GM19395 (cell line): ENCODE measurements at regions not wholly inside any gene's neighbourhood (a gene's known extent, or its start where the extent isn't known, plus 50 kb on each side); places are given as distances from the start of the nearest gene placed in this dataset.
"Not testable (repeated sequence)": the region's sequence is repeated elsewhere in the genome, so short reads cannot be mapped to it uniquely, and the experiment has no call there.

Source experiments
- ATAC-seq: cut with Tn5 transposase; IDR thresholded peaks from one replicate; pipeline ENCODE4 v1.9.1; 2021; ENCODE audit warnings: mild to moderate bottlenecking, moderate library complexity; ENCODE audit not compliant: unreplicated experiment

DNA sequence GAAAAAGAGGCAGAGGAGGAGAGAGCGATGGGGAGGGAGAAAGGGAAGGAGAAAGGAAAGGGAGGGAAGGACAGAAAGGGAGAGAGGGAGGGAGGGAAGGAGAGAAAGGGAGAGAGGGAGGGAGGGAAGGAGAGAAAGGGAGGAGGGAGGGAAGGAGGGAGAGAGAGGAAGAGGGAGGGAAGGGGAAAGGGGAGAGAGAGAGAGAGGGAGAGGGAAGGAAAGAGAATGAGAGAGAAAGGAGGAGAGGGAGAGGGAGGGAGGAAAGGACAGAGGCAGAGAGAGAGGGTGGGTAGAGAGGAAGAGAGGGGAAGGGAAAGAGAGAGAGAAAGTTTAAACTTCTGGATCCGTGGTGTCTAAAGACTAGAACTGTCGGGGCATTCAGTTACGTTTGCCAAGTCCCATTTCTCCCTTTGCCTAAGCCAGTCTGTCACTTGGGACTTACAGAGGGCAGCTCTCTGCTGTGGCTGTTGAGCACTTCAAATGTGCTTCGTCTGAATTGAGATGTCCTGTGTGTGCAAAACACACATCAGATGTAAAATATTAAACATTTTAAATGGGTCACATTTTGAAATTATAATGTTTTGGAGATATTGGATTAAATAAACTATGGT, 62.6 kb downstream of the PLXNA1 start:
- no peak for ATAC-seq

DNA sequence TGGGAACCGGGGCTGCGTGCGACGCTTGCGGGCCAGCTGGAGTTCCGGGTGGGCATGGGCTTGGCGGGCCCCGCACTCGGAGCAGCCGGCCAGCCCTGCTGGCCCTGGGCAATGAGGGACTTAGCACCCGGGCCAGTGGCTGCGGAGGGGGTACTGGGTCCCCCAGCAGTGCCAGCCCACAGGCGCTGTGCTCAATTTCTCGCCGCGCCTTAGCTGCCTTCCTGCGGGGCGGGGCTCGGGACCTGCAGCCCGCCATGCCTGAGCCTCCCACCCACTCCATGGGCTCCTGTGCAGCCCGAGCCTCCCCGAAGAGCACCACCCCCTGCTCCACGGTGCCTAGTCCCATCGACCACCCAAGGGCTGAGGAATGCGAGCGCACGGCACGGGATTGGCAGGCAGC, 63.8 kb downstream of the PLXNA1 start:
- ATAC-seq, result not testable (repeated sequence)

DNA sequence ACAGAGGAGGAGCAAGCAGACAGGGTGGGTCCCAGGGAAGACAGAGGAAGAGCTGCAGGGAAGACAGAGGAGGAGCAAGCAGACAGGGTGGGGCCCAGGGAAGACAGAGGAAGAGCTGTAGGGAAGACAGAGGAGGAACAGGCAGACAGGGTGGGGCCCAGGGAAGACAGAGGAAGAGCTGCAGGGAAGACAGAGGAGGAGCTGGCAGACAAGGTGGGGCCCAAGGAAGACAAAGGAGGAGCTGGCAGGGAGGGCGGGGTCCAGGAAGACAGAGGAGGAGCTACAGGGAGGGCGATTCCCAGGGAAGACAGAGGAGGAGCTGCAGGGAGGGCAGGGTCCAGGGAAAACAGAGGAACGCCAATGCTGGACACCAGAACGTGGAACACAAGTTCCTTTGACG, 66.5 kb downstream of the PLXNA1 start:
- ATAC-seq, result no peak

DNA sequence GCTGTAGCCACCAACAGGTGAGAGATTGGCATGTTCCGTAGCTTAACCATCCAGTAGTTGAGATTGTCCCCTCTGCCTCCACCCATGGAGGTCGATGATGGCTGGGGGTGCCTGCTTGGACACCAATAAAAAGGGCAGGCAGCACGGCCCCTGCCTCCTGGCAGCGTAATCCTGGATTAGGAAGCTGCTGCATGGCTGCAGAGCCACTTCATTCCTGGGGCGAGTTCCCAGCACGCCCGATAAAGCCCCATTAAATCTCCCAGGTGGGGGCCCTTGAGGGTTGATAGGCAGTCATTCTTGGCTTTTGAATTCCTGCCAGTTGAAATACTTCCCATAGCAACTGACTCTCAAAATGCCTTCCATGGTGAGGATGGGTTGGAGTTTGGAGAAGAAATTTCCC, 67.8 kb downstream of the PLXNA1 start:
- no peak for ATAC-seq

DNA sequence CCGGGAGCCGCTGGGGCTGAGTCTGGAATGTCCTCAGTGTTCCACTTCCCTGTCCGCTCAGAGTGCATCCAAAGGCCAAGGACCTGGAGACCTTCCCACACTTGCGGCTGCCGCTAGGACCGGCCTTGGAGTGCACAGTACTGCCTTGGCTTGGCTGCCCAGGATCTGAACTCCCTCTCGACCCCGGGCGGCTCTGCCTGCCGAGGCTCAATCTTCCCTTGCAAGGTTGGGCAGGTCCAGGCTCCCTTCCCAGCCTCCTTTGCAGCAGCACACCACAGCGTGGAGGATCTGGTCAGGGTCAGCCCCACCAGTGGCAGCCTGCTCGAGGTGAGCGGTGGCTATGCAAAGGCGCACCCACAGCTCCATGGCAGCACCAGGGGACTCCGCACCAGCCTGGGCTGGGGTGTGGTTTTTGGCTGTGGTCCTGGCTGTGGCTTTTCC, 69.2 kb downstream of the PLXNA1 start:
- no peak for ATAC-seq

DNA sequence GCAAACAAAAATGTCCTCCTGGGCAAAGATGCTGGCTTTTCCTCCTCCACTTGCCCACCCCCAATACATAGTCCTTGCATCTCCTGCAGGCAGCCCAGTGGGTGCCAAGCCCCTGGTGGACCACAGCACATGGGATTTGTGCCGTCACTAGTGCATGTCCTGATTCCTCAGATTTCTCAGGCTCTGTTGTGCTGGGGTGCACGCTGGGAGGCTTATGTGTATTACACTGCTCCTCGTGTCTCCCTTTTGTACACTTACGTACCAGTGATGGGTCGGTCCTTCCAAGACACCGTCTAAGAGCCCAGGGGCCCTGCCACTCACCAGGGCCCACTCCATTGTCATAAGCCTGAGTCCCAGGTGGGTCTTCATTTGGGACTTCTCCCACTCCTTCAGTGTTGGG, 70.1 kb downstream of the PLXNA1 start:
- ATAC-seq, result no peak

DNA sequence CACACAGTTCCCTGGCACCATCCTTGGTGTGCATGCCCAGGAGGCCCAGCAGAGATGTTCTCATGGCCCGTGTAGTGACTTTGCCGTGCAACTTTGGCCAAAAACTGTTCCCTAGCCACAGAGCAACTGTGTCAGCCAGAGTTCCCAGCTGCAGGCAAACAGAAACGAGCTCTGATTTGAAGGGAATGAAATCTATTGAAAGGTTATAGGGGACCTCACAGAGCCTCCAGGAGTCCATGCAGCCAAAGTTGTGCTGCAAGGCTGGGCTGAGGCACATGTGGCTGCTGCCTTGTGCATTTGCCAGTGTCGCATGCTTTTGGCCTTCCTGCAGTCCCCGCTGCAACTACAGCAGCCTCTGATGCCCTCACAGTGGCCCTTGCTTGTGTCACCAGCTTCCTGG, 70.5 kb downstream of the PLXNA1 start:
- no peak for ATAC-seq

DNA sequence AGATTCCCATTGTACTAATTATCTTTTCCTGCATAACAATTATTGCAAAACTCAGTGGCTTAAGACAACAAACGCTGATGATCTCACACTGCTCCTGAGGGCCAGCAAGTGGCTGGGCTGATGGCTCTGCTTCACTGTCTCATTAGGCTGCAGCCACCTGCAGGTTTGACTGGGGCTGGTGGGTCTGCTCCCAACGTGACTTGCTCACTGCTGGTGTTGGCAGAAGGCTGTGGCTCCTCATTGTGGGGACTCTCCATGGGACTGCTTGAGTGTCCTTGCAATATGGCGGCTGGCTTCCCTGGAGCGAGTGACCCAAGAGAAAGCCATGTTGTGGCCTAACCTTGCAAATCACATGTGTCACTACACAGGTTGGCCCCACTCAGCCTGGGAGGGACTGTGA, 71.1 kb downstream of the PLXNA1 start:
- no peak for ATAC-seq

DNA sequence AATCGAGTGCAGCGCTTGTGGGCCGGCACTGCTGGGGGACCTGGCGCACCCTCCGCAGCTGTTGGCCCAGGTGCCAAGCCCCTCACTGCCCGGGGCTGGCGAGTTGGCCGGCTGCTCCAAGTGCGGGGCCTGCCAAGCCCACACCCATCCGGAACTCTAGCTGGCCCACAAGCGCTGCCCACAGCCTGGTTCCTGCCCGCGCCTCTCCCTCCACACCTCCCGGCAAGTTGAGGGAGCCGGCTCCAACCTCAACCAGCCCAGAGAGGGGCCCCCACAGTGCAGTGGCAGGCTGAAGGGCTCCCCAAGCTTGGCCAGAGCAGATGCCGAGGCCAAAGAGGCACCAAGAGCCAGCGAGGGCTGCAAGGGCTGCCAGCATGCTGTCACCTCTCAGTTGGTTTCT, 73.4 kb downstream of the PLXNA1 start:
- no peak for ATAC-seq

DNA sequence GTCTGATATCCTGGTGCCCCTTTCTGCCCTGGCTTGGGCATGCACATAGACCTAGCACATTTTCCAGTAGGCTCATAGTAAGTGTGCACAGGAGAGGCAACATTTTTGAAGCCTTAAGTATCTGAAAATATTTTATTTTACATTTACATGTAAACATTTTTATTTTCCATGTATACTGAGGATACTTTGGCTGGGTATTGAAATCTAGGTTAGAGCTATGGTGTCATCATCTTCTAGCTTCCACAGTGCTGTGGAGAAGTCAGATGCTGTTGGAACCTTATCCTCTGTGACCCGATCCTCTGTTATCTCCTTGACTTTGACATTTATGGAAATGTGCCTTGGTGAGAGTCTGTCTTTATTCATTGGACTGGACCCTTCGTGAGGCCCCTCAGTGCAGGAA, 74.1 kb downstream of the PLXNA1 start:
- no peak for ATAC-seq

DNA sequence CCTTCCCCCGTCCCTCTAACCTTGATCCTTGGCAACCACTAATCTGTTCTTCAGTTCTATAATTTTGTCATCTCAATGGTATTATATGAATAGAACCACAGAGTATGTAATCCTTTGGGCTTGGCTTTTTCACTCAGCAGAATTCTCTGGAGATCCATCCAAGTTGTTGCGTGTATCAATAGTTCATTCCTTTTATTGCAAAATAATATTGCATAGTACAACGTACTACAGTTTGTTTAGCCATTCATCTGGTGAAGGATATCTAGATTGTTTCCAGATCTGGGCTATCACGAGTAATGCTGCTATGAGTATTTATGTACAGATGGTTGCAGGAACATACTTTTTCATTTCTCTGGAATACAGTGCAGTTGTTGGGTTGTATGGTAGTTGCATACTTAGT, 76.2 kb downstream of the PLXNA1 start:
- no peak for ATAC-seq

DNA sequence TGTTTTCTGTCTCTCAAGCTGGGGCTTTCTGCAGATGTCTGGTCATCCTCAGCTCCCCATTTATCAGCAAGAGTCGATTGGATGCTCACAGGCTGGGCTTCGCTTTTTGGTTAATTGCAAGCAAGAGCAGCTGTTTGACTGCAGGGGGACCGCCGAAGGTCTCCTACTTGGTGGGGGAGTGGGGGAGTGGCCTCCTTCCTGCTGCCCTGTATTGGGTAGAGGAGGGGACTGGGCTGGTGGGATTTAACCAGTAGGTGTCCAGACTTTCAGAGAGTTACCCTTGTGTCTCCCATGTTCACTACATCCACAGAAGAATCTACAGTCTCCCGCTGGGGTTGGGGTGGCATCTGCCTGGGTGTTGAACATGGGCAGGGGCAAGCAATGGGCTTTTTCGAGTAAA, 78.7 kb downstream of the PLXNA1 start:
- ATAC-seq, result no peak

DNA sequence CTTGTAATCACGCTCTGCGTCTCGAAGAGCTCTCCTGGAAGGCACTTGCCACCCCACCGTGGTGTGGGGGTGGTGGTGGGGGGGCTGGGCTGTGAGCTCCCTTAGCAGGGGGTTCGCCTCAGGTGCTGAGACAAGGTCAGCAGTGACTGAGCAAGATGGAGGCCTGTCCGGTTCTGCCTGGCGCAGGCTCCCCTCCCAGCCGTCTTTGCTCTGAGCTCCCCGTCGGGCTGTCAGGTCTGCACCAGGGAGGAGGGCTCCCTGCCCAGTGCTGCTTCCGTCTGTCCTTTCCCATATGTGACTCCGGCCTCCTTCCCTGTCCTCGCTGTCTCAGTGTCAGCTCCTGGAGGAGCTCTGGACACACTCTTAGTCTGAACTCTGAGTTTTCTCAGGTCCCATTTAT, 80.0 kb downstream of the PLXNA1 start:
- no peak for ATAC-seq

DNA sequence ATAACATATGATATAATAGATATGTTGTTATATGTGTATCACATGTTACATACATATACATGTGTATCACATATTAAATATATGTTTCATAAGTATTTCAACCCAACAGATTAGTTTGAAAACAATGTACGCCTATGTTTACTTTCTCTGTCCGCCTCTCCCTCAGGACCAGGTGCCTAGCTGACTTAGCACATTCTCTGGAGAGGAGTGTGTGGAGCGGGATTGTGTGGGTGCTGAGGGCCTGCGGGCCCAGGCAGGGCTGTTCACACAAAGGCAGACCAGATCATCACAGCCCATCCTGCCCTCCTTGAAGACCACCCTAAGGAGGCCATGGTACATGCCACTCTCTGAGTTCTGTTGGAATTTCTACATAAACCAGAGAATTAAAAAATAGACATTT, 81.0 kb downstream of the PLXNA1 start:
- no peak for ATAC-seq

DNA sequence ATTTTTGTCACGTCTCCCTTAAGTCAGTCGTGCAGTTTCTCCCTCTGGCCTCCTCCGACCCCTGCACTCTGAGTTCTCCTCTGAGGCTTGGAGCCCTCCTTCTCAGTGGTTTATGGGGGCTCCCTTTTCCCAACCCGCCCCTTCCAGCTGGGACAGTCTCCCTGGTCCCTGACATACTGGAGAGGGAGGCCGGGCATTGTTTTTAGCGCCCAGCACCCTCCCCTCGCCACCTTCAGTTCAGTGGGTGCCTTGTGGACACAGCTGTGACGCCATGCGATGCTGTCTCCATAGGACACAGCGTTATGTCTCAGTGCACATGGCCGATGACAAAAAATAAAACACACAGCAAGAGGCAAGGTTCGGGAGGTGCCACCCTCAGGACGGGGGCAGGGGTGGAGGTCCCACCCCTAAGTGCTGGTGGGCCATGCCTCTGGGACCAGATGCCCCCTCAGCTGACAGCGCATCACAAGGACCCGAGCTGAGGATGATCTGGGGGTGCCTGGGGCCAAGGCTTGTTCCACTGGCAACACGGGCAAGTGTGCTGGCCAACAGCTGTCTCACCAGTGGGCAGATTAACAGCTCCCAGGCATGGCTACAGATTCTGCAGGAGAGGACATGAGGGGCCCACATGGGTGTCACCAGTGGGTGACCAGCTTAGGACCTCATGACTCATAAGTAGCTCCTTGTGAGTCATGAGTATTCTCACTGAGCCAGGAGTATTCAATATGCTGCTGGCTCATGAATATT, 81.6 kb downstream of the PLXNA1 start:
- ATAC-seq, result no peak

DNA sequence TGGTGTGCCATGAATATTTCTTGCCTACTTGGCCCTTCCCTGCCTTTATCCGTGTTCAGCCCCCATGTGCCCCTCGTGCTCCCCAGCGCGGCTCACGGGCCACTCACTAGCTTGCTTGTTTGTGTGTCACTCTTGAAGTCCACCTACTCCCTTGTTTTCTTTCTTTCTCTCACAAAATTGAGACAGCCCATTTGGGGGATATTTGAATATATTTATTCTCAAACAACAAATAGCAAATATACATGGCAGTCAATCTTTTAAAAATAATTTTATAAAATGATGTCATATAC, 82.2 kb downstream of the PLXNA1 start:
- no peak for ATAC-seq

DNA sequence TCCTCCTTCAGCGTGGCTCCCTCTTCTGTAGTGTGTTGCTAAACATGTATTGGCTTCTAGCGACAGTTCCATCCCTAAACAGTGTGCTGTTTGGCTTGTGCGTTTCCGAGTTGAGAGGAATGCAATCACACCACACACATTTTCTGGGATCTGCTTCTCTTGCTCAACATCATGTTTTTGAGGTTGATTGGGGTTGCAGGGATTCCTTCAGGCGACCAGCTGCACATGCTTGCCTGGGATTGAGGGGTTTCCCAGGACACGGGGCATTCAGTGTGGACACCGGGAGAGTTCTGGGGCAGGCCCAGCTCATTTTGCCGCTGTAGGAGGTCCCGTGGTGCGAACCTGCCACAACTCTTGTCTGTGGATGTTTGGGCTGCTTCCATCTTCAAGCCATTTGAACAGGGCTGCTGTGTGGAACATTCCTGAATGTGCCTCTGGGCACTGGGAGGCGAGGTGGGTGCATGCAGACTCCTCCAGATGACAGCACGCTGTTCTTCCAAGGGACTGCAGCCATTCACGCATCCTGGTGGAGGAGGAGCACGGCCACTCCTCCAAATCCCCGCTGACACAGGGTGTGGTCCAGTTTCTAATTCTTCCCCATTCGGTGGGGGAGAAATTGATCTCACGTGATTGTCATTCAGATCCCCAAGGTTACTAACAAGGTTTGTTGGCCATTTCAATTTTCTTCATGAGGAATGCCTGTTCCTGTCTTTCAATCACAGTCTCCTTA, 82.8 kb downstream of the PLXNA1 start:
- ATAC-seq, result no peak

DNA sequence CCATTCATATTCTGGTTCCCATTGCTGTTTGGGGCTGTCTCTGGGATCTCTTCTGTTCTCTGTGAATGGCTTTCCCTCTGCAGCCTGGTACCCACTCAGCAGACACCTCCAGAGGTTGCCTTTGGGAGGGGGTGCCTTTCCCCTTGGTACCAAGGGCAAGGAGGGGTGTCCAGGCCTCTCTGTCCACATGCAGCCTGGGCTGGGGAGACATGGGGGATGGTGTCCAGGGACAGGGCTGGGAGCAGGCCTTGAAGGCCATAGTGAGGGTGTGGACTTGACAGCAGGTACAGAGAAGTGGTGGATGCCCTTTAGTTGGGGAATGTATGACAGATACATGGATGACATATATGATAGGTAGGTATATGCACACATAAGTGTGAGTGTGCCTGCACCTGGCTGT, 83.7 kb downstream of the PLXNA1 start:
- ATAC-seq, result no peak

DNA sequence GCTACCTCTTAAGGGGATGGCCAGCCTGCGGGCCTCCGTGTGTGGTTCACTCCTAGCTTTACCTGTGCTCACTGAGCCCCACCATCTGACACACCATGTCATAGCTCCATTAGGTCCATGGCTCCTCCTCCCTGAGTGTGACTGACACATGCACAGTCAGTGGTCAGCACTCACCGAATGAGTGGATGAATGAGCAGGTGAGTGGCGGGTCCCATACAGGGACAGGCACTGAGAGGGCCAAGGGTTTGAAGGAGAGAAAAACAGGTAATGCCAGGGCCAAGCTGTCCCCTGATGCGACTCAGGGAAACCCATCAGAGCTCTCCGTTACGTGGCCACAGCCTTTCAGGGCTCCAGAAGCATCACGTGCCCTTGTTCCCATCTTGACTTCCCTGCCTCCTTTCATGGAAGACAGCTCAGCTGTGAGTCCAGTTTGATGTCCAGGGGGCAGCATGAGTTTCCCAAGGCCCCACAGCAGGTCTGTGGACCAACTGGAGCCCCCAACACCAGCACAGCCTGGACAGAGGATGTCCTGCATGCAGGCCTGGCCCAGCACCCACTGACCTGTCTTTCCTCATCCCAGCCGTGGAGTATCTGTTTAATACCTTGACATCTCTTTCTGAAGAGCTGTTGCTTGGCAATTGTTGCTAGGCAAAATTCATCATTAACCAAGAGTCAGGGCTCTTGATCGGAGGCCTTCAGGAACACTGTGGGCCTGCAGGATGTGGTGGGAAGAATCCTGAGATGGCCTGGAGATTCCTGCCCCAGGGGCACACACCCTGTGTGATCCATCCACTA, 84.4 kb downstream of the PLXNA1 start:
- no peak for ATAC-seq

DNA sequence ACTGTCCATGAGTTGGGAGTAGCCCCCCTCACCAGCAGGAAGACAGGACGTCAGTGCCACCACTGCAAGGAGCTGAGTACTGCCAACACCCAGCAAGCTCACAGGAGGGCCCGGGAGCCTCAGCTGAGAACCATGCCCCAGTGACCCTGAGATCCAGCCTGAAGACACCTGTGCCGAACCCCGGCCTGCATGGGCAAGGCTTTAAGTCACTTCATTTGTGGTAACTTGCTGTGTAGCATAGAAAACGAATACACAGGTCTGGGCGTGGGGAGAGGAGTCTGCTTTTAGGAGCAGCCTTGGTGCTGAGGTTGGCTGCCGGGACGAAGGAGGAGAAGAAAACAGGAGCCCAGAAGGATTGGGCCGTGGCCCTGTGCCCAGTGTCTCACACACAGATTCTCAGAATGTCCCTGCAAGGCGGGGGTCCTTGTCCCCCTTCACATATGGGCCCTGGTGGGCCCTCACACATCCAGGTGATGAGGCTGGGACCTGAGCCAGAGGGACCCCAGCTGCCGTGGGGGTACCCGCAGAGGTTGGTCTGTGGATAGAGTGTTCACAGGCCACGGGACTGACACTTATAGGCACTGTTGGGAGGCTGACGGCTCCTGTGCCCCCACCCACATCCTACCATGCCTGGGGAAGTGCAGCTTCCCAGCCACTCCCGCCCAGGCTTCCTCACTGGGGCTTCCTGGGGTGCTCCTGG, 85.3 kb downstream of the PLXNA1 start:
- no peak for ATAC-seq

DNA sequence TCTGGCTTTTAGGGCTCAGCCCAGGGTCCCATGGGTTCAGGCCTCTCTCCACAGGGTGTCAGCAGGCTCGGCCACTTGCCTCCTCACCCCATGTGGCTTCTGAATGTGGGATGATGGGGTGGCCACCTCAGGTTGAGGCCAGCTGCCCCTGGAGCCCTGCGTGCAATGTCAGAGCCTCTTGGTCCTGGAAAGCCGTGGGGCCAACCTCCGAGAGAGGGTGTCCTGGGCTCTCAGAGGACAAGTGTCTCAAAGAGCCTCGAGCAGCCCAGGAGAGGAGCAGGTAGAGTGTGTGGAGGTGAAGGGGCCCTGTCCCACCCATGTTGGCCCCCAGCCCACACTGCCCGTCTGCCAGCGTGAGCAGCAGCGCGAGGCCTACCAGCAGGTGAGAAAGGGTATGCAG, 86.0 kb downstream of the PLXNA1 start:
- no peak for ATAC-seq
